HepG2 (cell line): ENCODE measurements at regions not wholly inside any gene's neighbourhood (a gene's known extent, or its start where the extent isn't known, plus 50 kb on each side); places are given as distances from the start of the nearest gene placed in this dataset.

Experiments used
- ATAC-seq: fragments of 200-7000 bp; cut with Tn5 transposase; 3 replicates; pipeline ENCODE4 v1.9.1; 2020; ENCODE audit warnings: mild to moderate bottlenecking, moderate library complexity
- BruUV-seq: library from RNA; stranded (reverse); fragments of 400-500 nt; replicated peaks from 2 replicates; lab custom pipeline; 2021; lab: Mats Ljungman, UMichigan
- CTCF ChIA-PET: fragments of 300-600 bp; formaldehyde crosslinking; extraction: SDS; loops from one replicate; lab custom pipeline; 2021; ENCODE audit warnings: low total read pairs, inconsistent platforms, low intra/inter-chr PET ratio; lab: Yijun Ruan, JAX
- POLR2A ChIA-PET: fragments of 350-600 bp; sonication (Branson Sonifier 250); formaldehyde crosslinking; loops from one replicate; lab custom pipeline; 2020; ENCODE audit warnings: antibody characterized with exemption, inconsistent platforms; lab: Yijun Ruan, JAX
- DNase-seq: peaks from one replicate; pipeline ENCODE4 v3.0.0-alpha.2; 2015; ENCODE audit warnings: low spot score
- FAIRE-seq: peaks from 3 replicates; lab custom pipeline; 2011; peaks lifted over from hg19 to GRCh38; lab: Jason Lieb, UNC
- H2AFZ ChIP-seq: one replicate; pipeline ENCODE4 v1.6.1; 2011; ENCODE audit warnings: low read length, inconsistent platforms
- H3K27ac ChIP-seq: fragments of 300-600 bp; 3 replicates; pipeline ENCODE4 v1.8.0; 2011; ENCODE audit warnings: mixed run types, mild to moderate bottlenecking, mixed read lengths, low read length, inconsistent platforms; ENCODE audit not compliant: insufficient read depth; ENCODE audit errors: extremely low read length
- H3K27me3 ChIP-seq, 2 experiments: fragments of 200-600 bp in 1 of 2; 2 replicates in 1 of 2; 3 replicates in 1 of 2; pipeline versions ENCODE4 v1.6.0 to v1.8.0; 2011; ENCODE audit warnings: low read length in 2 of 2, mild to moderate bottlenecking in 2 of 2, moderate library complexity in 2 of 2, inconsistent platforms in 1 of 2; ENCODE audit not compliant: insufficient read depth in 2 of 2, control insufficient read depth in 1 of 2
- H3K36me3 ChIP-seq, 2 experiments: fragments of 200-600 bp in 1 of 2; replicated peaks in 1 of 2; 2 replicates in 1 of 2; 3 replicates in 1 of 2; pipeline versions ENCODE4 v1.5.1 to v1.8.0; 2011; ENCODE audit warnings: low read length in 2 of 2, inconsistent platforms in 1 of 2; ENCODE audit not compliant: insufficient read depth in 2 of 2, control insufficient read depth in 1 of 2
- H3K4me1 ChIP-seq: 2 replicates; pipeline ENCODE4 v1.5.1; 2012; ENCODE audit warnings: low read length, inconsistent platforms; ENCODE audit not compliant: insufficient read depth
- H3K4me2 ChIP-seq: 2 replicates; pipeline ENCODE4 v1.6.0; 2011; ENCODE audit warnings: low read depth, low read length, inconsistent platforms
- H3K4me3 ChIP-seq, 3 experiments: fragments of 200-600 bp in 1 of 3; sonication (generic), shearing (Covaris generic) in 1 of 3; replicated peaks in 1 of 3; 2 replicates each; pipeline ENCODE4 v1.5.1; 2011 to 2016; ENCODE audit warnings: low read length in 3 of 3, inconsistent platforms in 2 of 3, low read depth in 2 of 3, mild to moderate bottlenecking in 2 of 3, control low read depth in 1 of 3, mixed read lengths in 1 of 3; ENCODE audit not compliant: insufficient read depth in 1 of 3
- H3K79me2 ChIP-seq: one replicate; pipeline ENCODE4 v1.6.1; 2011; ENCODE audit warnings: low read length, inconsistent platforms; ENCODE audit not compliant: insufficient read depth
- H3K9ac ChIP-seq: 2 replicates; pipeline ENCODE4 v1.6.0; 2011; ENCODE audit warnings: mild to moderate bottlenecking, low read depth, low read length, inconsistent platforms; ENCODE audit not compliant: insufficient read depth
- H3K9me3 ChIP-seq: 2 replicates; pipeline ENCODE4 v1.5.1; 2012; ENCODE audit warnings: mild to moderate bottlenecking, low read length
- H4K20me1 ChIP-seq: 2 replicates; pipeline ENCODE4 v1.6.0; 2011; ENCODE audit warnings: inconsistent platforms, mild to moderate bottlenecking, low read length, moderate library complexity; ENCODE audit not compliant: insufficient read depth
- ATF4 ChIP-seq, 2 experiments: fragments of 450-650 bp in 1 of 2; sonication (generic) in 1 of 2; formaldehyde crosslinking; IDR thresholded peaks; 2 replicates each; pipeline versions ENCODE4 v1.5.0 to v1.8.0; 2020 to 2022; ENCODE audit warnings: mild to moderate bottlenecking in 1 of 2, missing genetic modification reagents in 1 of 2
- DR1 ChIP-seq: sonication (generic); formaldehyde crosslinking; IDR thresholded peaks from 2 replicates; pipeline ENCODE4 v1.8.0; 2021; ENCODE audit warnings: mild to moderate bottlenecking, missing genetic modification reagents, inconsistent platforms
- FOSL2 ChIP-seq: sonication (generic); formaldehyde crosslinking; IDR thresholded peaks from 2 replicates; pipeline ENCODE4 v1.4.0; 2020; ENCODE audit warnings: missing genetic modification reagents
- FOXO4 ChIP-seq: sonication (generic); formaldehyde crosslinking; conservative IDR thresholded peaks from 2 replicates; pipeline ENCODE4 v1.8.1; 2023; ENCODE audit warnings: missing genetic modification reagents
- HES4 ChIP-seq: sonication (generic); formaldehyde crosslinking; IDR thresholded peaks from 2 replicates; pipeline ENCODE4 v1.9.0; 2021; ENCODE audit warnings: mild to moderate bottlenecking, missing genetic modification reagents, borderline replicate concordance
- HOXA7 ChIP-seq: sonication (generic); formaldehyde crosslinking; IDR thresholded peaks from 2 replicates; pipeline ENCODE4 v1.8.1; 2022; ENCODE audit warnings: mild to moderate bottlenecking, missing genetic modification reagents, moderate library complexity
- PAF1 ChIP-seq: IDR thresholded peaks from 2 replicates; pipeline ENCODE4 v1.6.1; 2016; ENCODE audit warnings: missing genetic modification reagents, missing compliant biosample characterization
- SETDB1 ChIP-seq: sonication (generic); formaldehyde crosslinking; IDR thresholded peaks from 2 replicates; pipeline ENCODE4 v1.5.1; 2020; ENCODE audit warnings: missing genetic modification reagents, mild to moderate bottlenecking, borderline replicate concordance
- TRIM24 ChIP-seq: sonication (generic); formaldehyde crosslinking; IDR thresholded peaks from 2 replicates; pipeline ENCODE4 v1.8.0; 2022; ENCODE audit warnings: mild to moderate bottlenecking, missing genetic modification reagents
- ZKSCAN1 ChIP-seq: fragments of 150-350 bp; IDR thresholded peaks from 2 replicates; pipeline ENCODE4 v1.6.1; 2014; ENCODE audit warnings: low read length
- ZNF256 ChIP-seq: sonication (generic); formaldehyde crosslinking; conservative IDR thresholded peaks from 2 replicates; pipeline ENCODE4 v1.4.0; 2020; ENCODE audit warnings: missing genetic modification reagents
- ZNF263 ChIP-seq: sonication (generic); formaldehyde crosslinking; IDR thresholded peaks from 2 replicates; pipeline ENCODE4 v1.4.0; 2020; ENCODE audit warnings: missing genetic modification reagents
- ZNF292 ChIP-seq: sonication (generic); formaldehyde crosslinking; IDR thresholded peaks from 2 replicates; pipeline ENCODE4 v1.8.1; 2022; ENCODE audit warnings: mild to moderate bottlenecking, low read depth, missing genetic modification reagents, borderline replicate concordance
- ZNF331 ChIP-seq: sonication (generic); formaldehyde crosslinking; IDR thresholded peaks from 2 replicates; pipeline ENCODE4 v1.4.0; 2020; ENCODE audit warnings: missing genetic modification reagents
- ZNF337 ChIP-seq: sonication (generic); formaldehyde crosslinking; IDR thresholded peaks from 2 replicates; pipeline ENCODE4 v1.5.1; 2020; ENCODE audit warnings: missing genetic modification reagents, low read depth, mild to moderate bottlenecking, borderline replicate concordance
- ZNF383 ChIP-seq: sonication (generic); formaldehyde crosslinking; IDR thresholded peaks from 2 replicates; pipeline ENCODE4 v1.4.0; 2020; ENCODE audit warnings: missing genetic modification reagents, mild to moderate bottlenecking, borderline replicate concordance
- ZNF747 ChIP-seq: sonication (generic); formaldehyde crosslinking; IDR thresholded peaks from 2 replicates; pipeline ENCODE4 v1.8.1; 2023; ENCODE audit warnings: missing genetic modification reagents, mild to moderate bottlenecking, borderline replicate concordance
- ZNF788 ChIP-seq: sonication (generic); formaldehyde crosslinking; IDR thresholded peaks from 2 replicates; pipeline ENCODE4 v1.5.0; 2020; ENCODE audit warnings: mild to moderate bottlenecking, missing genetic modification reagents, borderline replicate concordance
- WGBS: methylation state at CpG from one replicate; pipeline ENCODE4 v1.1.6; 2017; ENCODE audit warnings: low lambda C conversion rate; 5-methylcytosine and 5-hydroxymethylcytosine counted together
- in situ Hi-C: cut with HindIII; loops from 2 replicates; pipeline ENCODE4 v1.10.0; 2017; ENCODE audit warnings: low pct_unique_long_range_greater_than_20kb; ENCODE audit not compliant: extremely low pct_ligation_motif_present
- intact Hi-C: fragments of 100-400 bp; cut with micrococcal nuclease; formaldehyde crosslinking; loops from one replicate; pipeline ENCODE4 v1.10.0; 2022; ENCODE audit not compliant: unreplicated experiment

DNA sequence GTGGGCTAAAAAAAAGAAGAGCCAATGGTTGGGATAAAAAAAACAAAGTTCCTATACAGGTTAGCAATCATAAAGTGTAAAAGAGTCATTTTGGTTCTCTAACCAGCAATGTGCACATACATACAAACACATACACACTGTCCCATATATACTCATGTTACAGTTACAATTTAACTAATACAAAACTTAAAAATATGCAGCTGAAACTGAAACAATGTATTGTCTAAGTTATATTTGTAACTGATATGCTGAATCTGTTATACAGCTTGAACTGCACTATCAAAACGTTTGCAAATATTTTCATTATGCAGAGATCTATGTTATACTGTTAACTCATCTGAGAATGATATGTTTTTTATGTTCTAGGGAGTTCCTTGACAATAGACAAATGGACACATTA, 173.7 kb downstream of the KLF12 start:
- ATAC-seq (no peak), FAIRE-seq (no peak), DNase-seq (no peak)
- H3K9ac ChIP-seq = no peak overlapping the region
- no peak overlapping the region for H3K27ac ChIP-seq
- intact Hi-C loops = no loop called here
- ChIA-PET CTCF (no interaction called here), POLR2A (no interaction called here)
- no peak overlapping the region for H3K4me2 ChIP-seq
- peaks cover 5% of the 10 kb centered on the region; the same call in 1 of the 2 replicates for H3K4me1 ChIP-seq
- TF ChIP-seq HOXA7 (no peak), FOSL2 (CRISPR knock-in tag) (no peak), DR1 (no peak), PAF1 (CRISPR knock-in tag) (no peak), SETDB1 (no peak), ZNF747 (CRISPR knock-in tag) (no peak), ZKSCAN1 (no peak), ZNF383 (no peak), ZNF292 (CRISPR knock-in tag) (no peak), ZNF263 (CRISPR knock-in tag) (no peak), TRIM24 (CRISPR knock-in tag) (no peak), ATF4 (CRISPR knock-in tag; IDR thresholded peaks at IDR 0.05) (no peak), ZNF256 (no peak), FOXO4 (no peak), ZNF337 (CRISPR knock-in tag) (no peak), HES4 (CRISPR knock-in tag) (no peak), ZNF331 (CRISPR knock-in tag) (no peak), ZNF788 (no peak)
- H4K20me1 ChIP-seq = no peaks in the 10 kb centered on the region
- no peak overlapping the region for H2AFZ ChIP-seq
- in situ Hi-C loops = no loop called here
- H3K79me2 ChIP-seq = no peaks in the 10 kb centered on the region
- WGBS = 44% methylated on average over 1 of the region's 1 CpG
- no peaks in the 10 kb centered on the region for H3K36me3 ChIP-seq
- H3K9me3 ChIP-seq = no peaks in the 10 kb centered on the region
- BruUV-seq = no TSS peak
- H3K4me3 ChIP-seq = no peak overlapping the region
- H3K27me3 ChIP-seq = no peaks in the 10 kb centered on the region
